ENCODE measurements at regions not wholly inside any gene's neighbourhood (a gene's known extent, or its start where the extent isn't known, plus 50 kb on each side); places are given as distances from the start of the nearest gene placed in this dataset.

- TF ChIP-seq GATA2 (IDR thresholded peaks at IDR 0.05; ENCODE audit: low read depth, low read length) (no peak), GATA3 (IDR thresholded peaks at IDR 0.05; ENCODE audit: low read depth, low read length) (no peak)
These were observed 261.7 kb downstream of the TLE3 start for GRCh38 chr15:69836048-69836447.
